SK-N-SH (cell line): ENCODE measurements at regions not wholly inside any gene's neighbourhood (a gene's known extent, or its start where the extent isn't known, plus 50 kb on each side); places are given as distances from the start of the nearest gene placed in this dataset.

Source experiments
- CTCF ChIA-PET: fragments of 300-600, 350-600 bp; formaldehyde crosslinking; extraction: SDS; loops from one replicate; lab custom pipeline; 2021; lab: Yijun Ruan, JAX
- POLR2A ChIA-PET: fragments of 350-600 bp; sonication (Branson Sonifier 250); formaldehyde crosslinking; extraction: SDS; loops from one replicate; lab custom pipeline; 2020; ENCODE audit warnings: antibody characterized with exemption, inconsistent platforms; lab: Yijun Ruan, JAX
- DNase-seq: peaks from one replicate; pipeline ENCODE4 v3.0.0; 2012
- H2AFZ ChIP-seq: fragments of 200-600 bp; sonication (generic); 2 replicates; pipeline ENCODE4 v1.8.1; 2016; ENCODE audit warnings: antibody characterized with exemption, mild to moderate bottlenecking, low read depth
- H3F3A ChIP-seq: fragments of 200-600 bp; sonication (generic); replicated peaks from 2 replicates; pipeline ENCODE3; 2016; ENCODE audit warnings: antibody characterized with exemption, mild to moderate bottlenecking; ENCODE audit not compliant: insufficient read depth
- H3K27ac ChIP-seq, 2 experiments: fragments of 200-500 bp in 1 of 2; fragments of 200-600 bp in 1 of 2; sonication (Bioruptor generic) in 1 of 2; sonication (generic), shearing (Covaris generic) in 1 of 2; 2 replicates each; pipeline versions ENCODE4 v1.5.1 to v1.6.1; 2014 to 2016; ENCODE audit warnings: low read depth in 2 of 2, inconsistent platforms in 1 of 2, low read length in 1 of 2, mild to moderate bottlenecking in 1 of 2, mixed read lengths in 1 of 2
- H3K27me3 ChIP-seq: fragments of 200-600 bp; sonication (generic), shearing (Covaris generic); 2 replicates; pipeline ENCODE4 v1.6.1; 2016; ENCODE audit warnings: mixed run types; ENCODE audit not compliant: insufficient read depth
- H3K36me3 ChIP-seq, 2 experiments: fragments of 200-500 bp in 1 of 2; fragments of 200-600 bp in 1 of 2; sonication (Bioruptor generic) in 1 of 2; sonication (generic) in 1 of 2; replicated peaks in 1 of 2; 2 replicates each; pipeline versions ENCODE3 to v1.5.1; 2014 to 2016; ENCODE audit warnings: low read length in 1 of 2, mild to moderate bottlenecking in 1 of 2; ENCODE audit not compliant: insufficient read depth in 2 of 2, control insufficient read depth in 1 of 2
- H3K4me1 ChIP-seq, 2 experiments: fragments of 200-500 bp in 1 of 2; fragments of 200-600 bp in 1 of 2; sonication (Bioruptor generic) in 1 of 2; sonication (generic), shearing (Covaris generic) in 1 of 2; 2 replicates each; pipeline versions ENCODE4 v1.5.1 to v1.6.1; 2014 to 2016; ENCODE audit warnings: low read depth in 1 of 2, low read length in 1 of 2, mixed run types in 1 of 2; ENCODE audit not compliant: insufficient read depth in 2 of 2, control insufficient read depth in 1 of 2
- H3K4me2 ChIP-seq: fragments of 200-600 bp; sonication (generic), shearing (Covaris generic); 2 replicates; pipeline ENCODE4 v1.6.1; 2017; ENCODE audit warnings: mixed run types
- H3K4me3 ChIP-seq, 2 experiments: fragments of 200-500 bp in 1 of 2; fragments of 200-600 bp in 1 of 2; sonication (Bioruptor generic) in 1 of 2; sonication (generic), shearing (Covaris generic) in 1 of 2; 2 replicates each; pipeline versions ENCODE4 v1.5.1 to v1.8.1; 2014 to 2016; ENCODE audit warnings: low read depth in 2 of 2, inconsistent platforms in 1 of 2, low read length in 1 of 2, mild to moderate bottlenecking in 1 of 2, mixed read lengths in 1 of 2, moderate library complexity in 1 of 2
- H3K79me2 ChIP-seq: fragments of 200-600 bp; sonication (generic); 2 replicates; pipeline ENCODE4 v1.8.1; 2017; ENCODE audit warnings: mild to moderate bottlenecking; ENCODE audit not compliant: insufficient read depth
- H3K9ac ChIP-seq: fragments of 200-600 bp; sonication (generic); 2 replicates; pipeline ENCODE4 v1.6.1; 2017; ENCODE audit warnings: mixed run types
- H3K9me2 ChIP-seq: fragments of 200-600 bp; sonication (generic); 2 replicates; pipeline ENCODE4 v1.6.1; 2017; ENCODE audit warnings: mixed run types
- H3K9me3 ChIP-seq: fragments of 200-600 bp; sonication (generic); 2 replicates; pipeline ENCODE4 v1.6.1; 2017; ENCODE audit warnings: mixed run types, mild to moderate bottlenecking, moderate library complexity
- H4K20me1 ChIP-seq: fragments of 200-600 bp; sonication (generic); 2 replicates; pipeline ENCODE4 v1.6.1; 2017; ENCODE audit warnings: mild to moderate bottlenecking, mixed run types; ENCODE audit not compliant: insufficient read depth
- ELF1 ChIP-seq: IDR thresholded peaks from 2 replicates; pipeline ENCODE4 v1.4.0; 2012
- EZH2phosphoT487 ChIP-seq: fragments of 200-600 bp; sonication (generic); IDR thresholded peaks from 2 replicates; pipeline ENCODE4 v1.6.1; 2017; ENCODE audit warnings: low read depth, mixed run types, mild to moderate bottlenecking, antibody characterized with exemption, moderate library complexity, borderline replicate concordance
- FOSL2 ChIP-seq: IDR thresholded peaks from 2 replicates; pipeline ENCODE4 v1.4.0; 2012; ENCODE audit warnings: low read depth, mild to moderate bottlenecking, moderate library complexity, borderline replicate concordance
- FOXJ3 ChIP-seq: sonication (generic); formaldehyde crosslinking; IDR thresholded peaks from 2 replicates; pipeline ENCODE4 v1.5.1; 2020; ENCODE audit warnings: mild to moderate bottlenecking, missing genetic modification reagents
- GABPA ChIP-seq: IDR thresholded peaks from 2 replicates; pipeline ENCODE4 v1.4.0; 2012; ENCODE audit warnings: low read depth, mild to moderate bottlenecking
- JUND ChIP-seq: IDR thresholded peaks from 2 replicates; pipeline ENCODE4 v1.4.0; 2012
- NRF1 ChIP-seq: IDR thresholded peaks from 2 replicates; pipeline ENCODE4 v1.6.1; 2012; ENCODE audit warnings: low read depth, mild to moderate bottlenecking, low read length
- POLR2AphosphoS5 ChIP-seq: IDR thresholded peaks from 2 replicates; pipeline ENCODE4 v1.6.1; 2012; ENCODE audit warnings: low read depth, low read length
- RAD21 ChIP-seq: IDR thresholded peaks from 2 replicates; pipeline ENCODE4 v1.6.1; 2012; ENCODE audit warnings: mild to moderate bottlenecking, low read length
- RCOR1 ChIP-seq: fragments of 150-350 bp; IDR thresholded peaks from 2 replicates; pipeline ENCODE4 v1.6.1; 2017; ENCODE audit warnings: antibody characterized with exemption, low read length
- SIN3A ChIP-seq: IDR thresholded peaks from 2 replicates; pipeline ENCODE4 v1.6.1; 2012; ENCODE audit warnings: low read depth, mild to moderate bottlenecking, low read length, moderate library complexity, borderline replicate concordance
- TAF1 ChIP-seq: IDR thresholded peaks from 2 replicates; pipeline ENCODE4 v1.6.1; 2012; ENCODE audit warnings: low read depth, mild to moderate bottlenecking, low read length, moderate library complexity, borderline replicate concordance
- TCF12 ChIP-seq: IDR thresholded peaks from 2 replicates; pipeline ENCODE4 v1.4.0; 2012
- TEAD4 ChIP-seq: IDR thresholded peaks from 2 replicates; pipeline ENCODE4 v1.4.0; 2012; ENCODE audit warnings: mild to moderate bottlenecking, borderline replicate concordance; ENCODE audit not compliant: insufficient read depth
- YY1 ChIP-seq: IDR thresholded peaks from 2 replicates; pipeline ENCODE4 v1.4.0; 2012; ENCODE audit warnings: low read depth, mild to moderate bottlenecking
- whole genome bisulfite sequencing: methylation state at CpG from one replicate; pipeline ENCODE4 v1.1.6; 2017; ENCODE audit warnings: low lambda C conversion rate; 5-methylcytosine and 5-hydroxymethylcytosine counted together
- TF ChIP-seq, protein P1 (sequence below): IDR thresholded peaks from 2 replicates; pipeline ENCODE4 v1.4.0; 2012; ENCODE audit warnings: low read depth, borderline replicate concordance
- TF ChIP-seq, protein P2 (sequence below): IDR thresholded peaks from 2 replicates; pipeline ENCODE4 v1.4.0; 2012; ENCODE audit warnings: low read depth
- TF ChIP-seq, protein P3 (sequence below): IDR thresholded peaks from 2 replicates; pipeline ENCODE4; 2012

DNA sequence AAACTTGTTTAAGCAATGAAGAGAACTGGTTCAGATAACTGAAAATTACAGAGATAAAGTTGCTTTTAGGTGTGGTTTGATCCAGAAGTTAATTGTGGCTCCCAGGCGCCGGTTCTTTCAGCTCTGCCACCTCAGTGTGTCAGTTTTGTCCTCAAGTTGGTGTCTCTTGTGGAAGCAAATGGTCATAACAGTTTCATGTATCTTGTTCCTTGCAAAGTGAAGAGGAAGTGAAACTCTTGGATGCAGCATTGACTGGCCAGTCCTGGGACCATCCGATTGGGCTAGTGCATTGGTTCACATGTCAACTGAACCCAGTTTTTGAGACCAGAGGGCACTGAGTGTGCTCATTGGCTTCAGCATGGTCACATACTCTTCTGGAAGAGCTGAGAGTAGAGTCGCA lies 181.4 kb upstream of the GRM7 start:
- no peaks in the 10 kb centered on the region for H3K9me2 ChIP-seq
- H3K79me2 ChIP-seq = no peaks in the 10 kb centered on the region
- no peaks in the 10 kb centered on the region for H3K4me1 ChIP-seq
- CTCF ChIA-PET = no interaction called here
- H3K36me3 ChIP-seq = no peaks in the 10 kb centered on the region
- H3K4me2 ChIP-seq = no peak overlapping the region
- no peak overlapping the region for H2AFZ ChIP-seq
- no peak overlapping the region for H3K4me3 ChIP-seq
- no peak overlapping the region for H3K27ac ChIP-seq
- H3K27me3 ChIP-seq = no peaks in the 10 kb centered on the region
- TF ChIP-seq RAD21 (no peak), POLR2AphosphoS5 (no peak), GABPA (no peak), YY1 (no peak), FOSL2 (no peak), RCOR1 (no peak), EZH2phosphoT487 (no peak), TAF1 (no peak), NRF1 (no peak), TEAD4 (no peak), TCF12 (no peak), JUND (no peak), SIN3A (no peak), ELF1 (no peak), FOXJ3 (CRISPR knock-in tag) (no peak)
- TF ChIP-seq, protein P1, sequence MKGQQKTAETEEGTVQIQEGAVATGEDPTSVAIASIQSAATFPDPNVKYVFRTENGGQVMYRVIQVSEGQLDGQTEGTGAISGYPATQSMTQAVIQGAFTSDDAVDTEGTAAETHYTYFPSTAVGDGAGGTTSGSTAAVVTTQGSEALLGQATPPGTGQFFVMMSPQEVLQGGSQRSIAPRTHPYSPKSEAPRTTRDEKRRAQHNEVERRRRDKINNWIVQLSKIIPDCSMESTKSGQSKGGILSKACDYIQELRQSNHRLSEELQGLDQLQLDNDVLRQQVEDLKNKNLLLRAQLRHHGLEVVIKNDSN = no peak
- TF ChIP-seq, protein P2, sequence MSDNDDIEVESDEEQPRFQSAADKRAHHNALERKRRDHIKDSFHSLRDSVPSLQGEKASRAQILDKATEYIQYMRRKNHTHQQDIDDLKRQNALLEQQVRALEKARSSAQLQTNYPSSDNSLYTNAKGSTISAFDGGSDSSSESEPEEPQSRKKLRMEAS = no peak
- TF ChIP-seq, protein P3, sequence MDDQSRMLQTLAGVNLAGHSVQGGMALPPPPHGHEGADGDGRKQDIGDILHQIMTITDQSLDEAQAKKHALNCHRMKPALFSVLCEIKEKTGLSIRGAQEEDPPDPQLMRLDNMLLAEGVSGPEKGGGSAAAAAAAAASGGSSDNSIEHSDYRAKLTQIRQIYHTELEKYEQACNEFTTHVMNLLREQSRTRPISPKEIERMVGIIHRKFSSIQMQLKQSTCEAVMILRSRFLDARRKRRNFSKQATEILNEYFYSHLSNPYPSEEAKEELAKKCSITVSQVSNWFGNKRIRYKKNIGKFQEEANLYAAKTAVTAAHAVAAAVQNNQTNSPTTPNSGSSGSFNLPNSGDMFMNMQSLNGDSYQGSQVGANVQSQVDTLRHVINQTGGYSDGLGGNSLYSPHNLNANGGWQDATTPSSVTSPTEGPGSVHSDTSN = no peak
- H3F3A ChIP-seq = no peaks in the 10 kb centered on the region
- H4K20me1 ChIP-seq = no peaks in the 10 kb centered on the region
- POLR2A ChIA-PET = no interaction called here
- 1% methylated on average over 4 of the region's 4 CpGs for whole genome bisulfite sequencing
- H3K9me3 ChIP-seq = no peaks in the 10 kb centered on the region
- H3K9ac ChIP-seq = no peak overlapping the region
- no peak for DNase-seq

DNA sequence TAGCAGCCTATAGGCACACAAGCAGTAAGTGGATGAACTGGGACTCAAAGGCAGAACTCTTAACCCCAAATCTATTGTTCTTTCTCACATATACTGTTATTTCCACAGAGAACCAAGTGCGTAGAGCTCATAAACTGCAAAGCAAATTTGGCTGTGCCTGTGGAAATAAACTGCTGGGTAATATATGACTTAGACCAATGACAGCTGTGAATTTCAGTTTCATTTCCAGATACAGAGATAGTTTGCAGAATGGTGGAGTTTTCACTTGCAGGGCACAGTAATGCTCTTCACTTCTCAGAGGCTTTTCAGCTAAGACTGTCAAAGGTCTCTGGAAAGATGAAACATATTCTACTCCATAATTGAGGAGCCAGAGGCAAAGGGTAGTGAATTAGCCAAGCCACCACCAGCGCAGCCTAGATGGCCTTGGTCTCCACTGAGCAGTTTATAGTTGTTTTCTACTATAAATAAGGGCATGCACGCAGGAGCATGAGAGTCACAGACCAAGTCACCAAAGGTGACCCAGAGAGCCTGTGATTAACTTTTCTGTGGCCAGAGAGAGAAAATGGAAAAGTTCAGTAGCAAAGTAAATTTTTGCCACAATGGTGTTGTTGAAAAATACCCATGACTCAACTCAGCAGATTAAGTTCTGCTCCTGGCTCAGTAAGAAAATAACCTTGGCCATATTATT lies 180.7 kb upstream of the GRM7 start:
- no peaks in the 10 kb centered on the region for H3F3A ChIP-seq
- H2AFZ ChIP-seq = no peak overlapping the region
- H3K79me2 ChIP-seq = no peaks in the 10 kb centered on the region
- H3K9ac ChIP-seq = no peak overlapping the region
- no peak for TF ChIP-seq SIN3A
- H3K27ac ChIP-seq = no peak overlapping the region
- H3K4me3 ChIP-seq = no peak overlapping the region
- H3K27me3 ChIP-seq = no peaks in the 10 kb centered on the region
- 8% methylated on average over 3 of the region's 3 CpGs for WGBS
- ChIA-PET POLR2A (no interaction called here), CTCF (no interaction called here)
- H3K9me2 ChIP-seq = no peaks in the 10 kb centered on the region
- no peak overlapping the region for H3K4me2 ChIP-seq
- H3K9me3 ChIP-seq = no peaks in the 10 kb centered on the region
- no peaks in the 10 kb centered on the region for H4K20me1 ChIP-seq
- H3K4me1 ChIP-seq = no peaks in the 10 kb centered on the region
- no peak for DNase-seq
- H3K36me3 ChIP-seq = no peaks in the 10 kb centered on the region
